ENCODE measurements at regions not wholly inside any gene's neighbourhood (a gene's known extent, or its start where the extent isn't known, plus 50 kb on each side); places are given as distances from the start of the nearest gene placed in this dataset.

- TF ChIP-seq CTCF (IDR thresholded peaks at IDR 0.05; ENCODE audit: insufficient read depth in 1 of 2, low read depth in 1 of 2, low read length in 1 of 2, severe bottlenecking in 1 of 2, unreplicated experiment in 1 of 2) = no peak
- no peak overlapping the region for H3K4me3 ChIP-seq (ENCODE audit: low read depth, low read length)
- BruUV-seq (replicated peaks) = no TSS peak
- POLR2A ChIA-PET = no interaction called here
- no peaks in the 10 kb centered on the region for H3K36me3 ChIP-seq (ENCODE audit: control insufficient read depth, insufficient read depth, low read length)
- intact Hi-C loops (cut with micrococcal nuclease; ENCODE audit: unreplicated experiment) = no loop called here
- H3K9me3 ChIP-seq = no peaks in the 10 kb centered on the region
- H3K27me3 Mint-ChIP-seq (ENCODE audit: insufficient read depth, unreplicated experiment) = no peaks in the 10 kb centered on the region
- no peaks in the 10 kb centered on the region for H3K4me1 ChIP-seq
- no peaks in the 10 kb centered on the region for H3K9me3 Mint-ChIP-seq (ENCODE audit: unreplicated experiment)
- no peak overlapping the region for H3K4me3 Mint-ChIP-seq (ENCODE audit: unreplicated experiment)
- CTCF ChIA-PET = no interaction called here
- H3K4me1 Mint-ChIP-seq (ENCODE audit: low read depth, unreplicated experiment) = no peaks in the 10 kb centered on the region
- DNase-seq = no peak
- no peak overlapping the region for H3K27ac Mint-ChIP-seq (ENCODE audit: unreplicated experiment)
- no peaks in the 10 kb centered on the region for H3K27me3 ChIP-seq (replicated peaks; ENCODE audit: control insufficient read depth, insufficient read depth, low read length)
- no peaks in the 10 kb centered on the region for H3K36me3 Mint-ChIP-seq (ENCODE audit: insufficient read depth, unreplicated experiment)
Measured at GRCh38 chr11:23577296-23577695, 717.0 kb upstream of the CCDC179 start.

GRCh38 chr11:23585416-23586104 is 725.3 kb upstream of the CCDC179 start:
- no peaks in the 10 kb centered on the region for H3K27me3 ChIP-seq (replicated peaks; ENCODE audit: control insufficient read depth, insufficient read depth, low read length)
- ChIA-PET CTCF (no interaction called here), POLR2A (no interaction called here)
- Mint-ChIP-seq H3K4me3 (ENCODE audit: unreplicated experiment) (no peak overlapping the region), H3K36me3 (ENCODE audit: insufficient read depth, unreplicated experiment) (no peaks in the 10 kb centered on the region), H3K9me3 (ENCODE audit: unreplicated experiment) (no peaks in the 10 kb centered on the region), H3K27me3 (ENCODE audit: insufficient read depth, unreplicated experiment) (no peaks in the 10 kb centered on the region), H3K27ac (ENCODE audit: unreplicated experiment) (no peak overlapping the region), H3K4me1 (ENCODE audit: low read depth, unreplicated experiment) (no peaks in the 10 kb centered on the region)
- no peaks in the 10 kb centered on the region for H3K36me3 ChIP-seq (ENCODE audit: control insufficient read depth, insufficient read depth, low read length)
- DNase-seq = no peak
- H3K4me1 ChIP-seq = no peaks in the 10 kb centered on the region
- H3K4me3 ChIP-seq (ENCODE audit: low read depth, low read length) = no peak overlapping the region
- intact Hi-C loops (cut with micrococcal nuclease; ENCODE audit: unreplicated experiment) = no loop called here
- no peak for TF ChIP-seq CTCF (IDR thresholded peaks at IDR 0.05; ENCODE audit: insufficient read depth in 1 of 2, low read depth in 1 of 2, low read length in 1 of 2, severe bottlenecking in 1 of 2, unreplicated experiment in 1 of 2)
- H3K9me3 ChIP-seq = no peaks in the 10 kb centered on the region
- no TSS peak for BruUV-seq (replicated peaks)

- TF ChIP-seq CTCF (IDR thresholded peaks at IDR 0.05; ENCODE audit: insufficient read depth in 1 of 2, low read depth in 1 of 2, low read length in 1 of 2, severe bottlenecking in 1 of 2, unreplicated experiment in 1 of 2) = no peak
- intact Hi-C loops (cut with micrococcal nuclease; ENCODE audit: unreplicated experiment) = no loop called here
- H3K9me3 Mint-ChIP-seq (ENCODE audit: unreplicated experiment) = no peaks in the 10 kb centered on the region
- BruUV-seq (replicated peaks) = no TSS peak
- H3K4me3 ChIP-seq (ENCODE audit: low read depth, low read length) = no peak overlapping the region
- H3K27me3 Mint-ChIP-seq (ENCODE audit: insufficient read depth, unreplicated experiment) = no peaks in the 10 kb centered on the region
- H3K4me3 Mint-ChIP-seq (ENCODE audit: unreplicated experiment) = no peak overlapping the region
- DNase-seq = no peak
- H3K36me3 ChIP-seq (ENCODE audit: control insufficient read depth, insufficient read depth, low read length) = no peaks in the 10 kb centered on the region
- H3K4me1 ChIP-seq = no peaks in the 10 kb centered on the region
- no peak overlapping the region for H3K27ac Mint-ChIP-seq (ENCODE audit: unreplicated experiment)
- no peaks in the 10 kb centered on the region for H3K27me3 ChIP-seq (replicated peaks; ENCODE audit: control insufficient read depth, insufficient read depth, low read length)
- no peaks in the 10 kb centered on the region for H3K9me3 ChIP-seq
- CTCF ChIA-PET = no interaction called here
- H3K4me1 Mint-ChIP-seq (ENCODE audit: low read depth, unreplicated experiment) = no peaks in the 10 kb centered on the region
- POLR2A ChIA-PET = no interaction called here
- H3K36me3 Mint-ChIP-seq (ENCODE audit: insufficient read depth, unreplicated experiment) = no peaks in the 10 kb centered on the region
Measured at GRCh38 chr11:23586173-23586572, 725.9 kb upstream of the CCDC179 start.
